GM18951 (cell line): ENCODE measurements at regions not wholly inside any gene's neighbourhood (a gene's known extent, or its start where the extent isn't known, plus 50 kb on each side); places are given as distances from the start of the nearest gene placed in this dataset.
"Not testable (repeated sequence)": the region's sequence is repeated elsewhere in the genome, so short reads cannot be mapped to it uniquely, and the experiment has no call there.

Experiments used
- POLR2A ChIP-seq: IDR thresholded peaks from 4 replicates; pipeline ENCODE4 v1.6.1; 2011; ENCODE audit warnings: mild to moderate bottlenecking; ENCODE audit not compliant: insufficient read length, insufficient read depth; ENCODE audit errors: extremely low read depth
- in situ Hi-C: fragments of 300-500 bp; cut with MboI; formaldehyde crosslinking; loops from one replicate; pipeline ENCODE4 v1.12.0; 2022; ENCODE audit warnings: low sequenced_read_pairs, mixed read lengths, inconsistent platforms; ENCODE audit not compliant: unreplicated experiment

DNA sequence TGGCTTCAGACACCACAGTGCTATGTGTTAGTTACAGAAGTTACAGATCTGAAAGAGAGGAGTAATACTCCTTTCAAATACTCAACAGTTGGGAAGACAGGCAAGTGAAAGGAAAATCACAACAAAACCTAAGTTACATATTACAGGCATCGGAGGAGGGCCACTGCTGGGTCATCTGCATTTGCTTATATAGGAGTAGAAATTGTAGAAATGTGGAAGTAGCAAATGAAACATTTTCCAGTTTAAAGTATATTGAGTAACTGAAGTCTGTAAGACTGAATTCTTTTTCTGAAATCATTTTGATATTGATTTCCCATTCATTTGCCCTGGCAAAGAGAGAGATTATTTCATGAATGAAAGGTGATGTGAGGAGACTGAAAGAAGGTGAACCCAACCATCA, 201.7 kb downstream of the SPRY1 start:
- in situ Hi-C loops = no loop called here
- no peak for TF ChIP-seq POLR2A

- in situ Hi-C loops = no loop called here
These were observed 202.7 kb downstream of the SPRY1 start for GRCh38 chr4:123599061-123599919.

DNA sequence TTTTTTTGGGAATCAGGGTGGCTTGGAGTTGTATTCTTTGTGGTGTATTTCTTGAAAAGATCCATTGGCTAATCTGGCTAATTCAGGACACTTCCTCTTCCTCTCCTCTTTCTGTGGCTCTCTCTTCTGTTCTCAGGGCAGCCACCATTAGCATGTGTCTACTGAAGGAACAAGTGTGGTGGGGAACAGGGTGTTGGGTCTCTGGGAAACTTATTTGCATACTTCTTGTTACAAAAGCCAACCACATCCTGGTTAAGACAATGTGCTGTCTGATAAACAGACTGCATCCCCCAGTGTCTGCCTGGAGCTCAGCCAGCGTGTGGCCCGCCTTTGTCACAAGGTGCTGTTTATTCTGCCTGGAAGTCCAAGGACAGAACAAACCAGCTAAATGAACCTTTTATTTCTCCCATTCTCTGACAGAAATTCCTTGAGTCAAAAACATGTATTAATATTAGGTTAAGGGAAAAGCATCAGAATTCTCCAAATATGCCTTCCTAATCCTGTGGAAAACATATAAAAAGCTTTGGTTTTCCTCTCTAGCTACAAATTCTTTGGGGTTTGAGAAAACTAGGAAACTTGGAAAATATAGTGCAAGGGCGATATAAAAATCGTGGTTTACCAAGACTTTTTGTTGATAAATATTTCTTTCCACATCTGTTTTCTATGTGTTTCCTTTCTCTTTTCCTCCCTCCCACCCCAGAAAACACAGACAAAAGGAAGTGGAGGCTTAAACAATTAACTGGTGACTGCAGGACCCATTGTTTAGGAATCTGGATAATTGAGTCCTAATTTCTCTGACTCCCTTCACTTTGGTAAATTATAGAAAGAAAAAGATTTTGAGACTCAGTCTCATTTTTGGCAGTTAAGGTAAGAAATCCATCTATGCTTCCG, 203.6 kb downstream of the SPRY1 start:
- peak; percentile 38 for TF ChIP-seq POLR2A
- in situ Hi-C loops = no loop called here

More at GRCh38 chr4:123599061-123599919, 202.7 kb downstream of the SPRY1 start:
- no peak for TF ChIP-seq POLR2A

GRCh38 chr4:123600987-123601904, 204.7 kb downstream of the SPRY1 start:
- no peak for TF ChIP-seq POLR2A
- in situ Hi-C loops = no loop called here

- in situ Hi-C loops = no loop called here
- no peak for TF ChIP-seq POLR2A
These were observed 205.4 kb downstream of the SPRY1 start for GRCh38 chr4:123602007-123602406.

- in situ Hi-C loops = no loop called here
- TF ChIP-seq POLR2A = no peak
These were observed 206.6 kb downstream of the SPRY1 start for GRCh38 chr4:123603165-123603564.

DNA sequence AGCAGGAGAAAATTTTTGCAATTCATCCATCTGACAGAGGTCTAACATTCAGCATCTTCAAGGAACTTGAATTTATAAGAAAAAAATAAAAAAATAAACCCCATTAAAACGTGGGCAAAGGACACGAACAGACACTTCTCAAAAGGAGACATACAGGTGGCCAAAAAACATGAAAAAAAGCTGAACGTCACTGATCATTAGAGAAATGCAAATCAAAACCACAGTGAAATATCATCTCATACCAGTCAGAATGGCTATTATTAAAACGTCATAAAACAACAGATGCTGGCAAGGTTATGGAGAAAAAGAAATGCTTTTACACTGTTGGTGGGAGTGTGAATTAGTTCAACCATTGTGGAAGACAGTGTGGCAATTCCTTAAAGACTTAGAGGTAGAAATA, 209.2 kb downstream of the SPRY1 start:
- in situ Hi-C loops = not testable (repeated sequence)

DNA sequence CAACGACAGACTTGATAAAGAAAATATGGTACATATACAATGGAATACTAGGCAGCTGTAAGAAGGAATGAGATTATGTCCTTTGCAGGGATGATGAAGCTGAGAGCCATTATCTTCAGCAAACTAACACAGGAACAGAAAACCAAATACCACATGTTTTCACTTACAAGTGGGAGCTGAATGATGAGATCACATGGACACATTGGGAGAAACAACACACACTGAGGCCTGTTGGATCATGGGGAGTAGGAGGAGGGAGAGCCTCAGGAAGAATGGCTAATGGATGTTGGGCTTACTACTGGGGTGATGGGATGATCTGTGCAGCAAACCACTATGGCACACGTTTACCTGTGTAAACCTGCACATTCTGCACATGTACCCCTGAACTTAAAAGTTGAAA, 209.7 kb downstream of the SPRY1 start:
- in situ Hi-C loops = no loop called here
- TF ChIP-seq POLR2A = no peak

DNA sequence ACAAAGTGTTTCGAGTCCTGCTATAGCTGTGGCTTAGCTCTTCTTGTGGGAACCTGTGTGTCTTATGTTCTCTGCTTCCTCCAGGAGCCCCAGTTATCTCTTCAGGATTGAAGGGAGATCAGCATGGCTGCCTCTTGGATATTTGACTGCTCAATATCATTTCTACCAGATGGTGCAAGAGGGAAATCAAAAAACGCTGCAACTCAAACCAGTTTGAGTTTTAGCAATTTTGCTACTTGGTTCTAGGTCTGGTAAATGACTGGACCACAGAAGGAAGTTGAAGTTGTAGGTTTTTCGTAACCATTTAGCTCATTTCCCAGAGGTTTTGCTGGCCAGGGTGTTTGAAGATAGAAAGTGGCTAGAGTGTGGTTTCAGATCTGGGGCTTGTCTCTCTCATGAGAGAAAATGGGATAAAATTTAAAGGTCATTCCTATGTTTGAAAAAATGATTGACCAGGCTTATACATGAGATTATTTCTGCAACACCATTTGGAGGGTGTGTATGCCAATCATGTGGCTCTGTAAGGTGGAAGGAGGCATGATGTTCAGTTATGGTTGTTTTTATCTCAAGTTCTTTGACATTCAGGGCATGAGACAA, 210.4 kb downstream of the SPRY1 start:
- no peak for TF ChIP-seq POLR2A
- in situ Hi-C loops = no loop called here

DNA sequence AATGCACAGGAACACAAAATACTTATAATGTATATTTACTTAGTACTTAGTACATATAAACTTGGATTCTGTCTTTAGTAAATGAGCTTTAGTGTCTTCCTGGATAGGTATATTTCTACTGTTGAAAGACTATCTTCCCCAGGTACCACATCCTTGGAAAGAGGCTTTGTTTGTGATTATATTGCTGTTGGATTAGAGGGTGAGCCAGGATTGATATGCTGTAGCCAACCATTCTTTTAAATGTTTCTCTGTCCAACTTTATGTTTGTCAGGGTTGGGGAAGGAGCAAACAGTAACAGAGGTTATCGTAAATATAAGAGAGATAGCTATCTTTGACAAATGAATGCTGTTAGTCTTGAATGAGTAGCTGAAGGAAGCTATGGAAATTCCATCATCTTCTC, 213.2 kb downstream of the SPRY1 start:
- in situ Hi-C loops = no loop called here
- TF ChIP-seq POLR2A = no peak

DNA sequence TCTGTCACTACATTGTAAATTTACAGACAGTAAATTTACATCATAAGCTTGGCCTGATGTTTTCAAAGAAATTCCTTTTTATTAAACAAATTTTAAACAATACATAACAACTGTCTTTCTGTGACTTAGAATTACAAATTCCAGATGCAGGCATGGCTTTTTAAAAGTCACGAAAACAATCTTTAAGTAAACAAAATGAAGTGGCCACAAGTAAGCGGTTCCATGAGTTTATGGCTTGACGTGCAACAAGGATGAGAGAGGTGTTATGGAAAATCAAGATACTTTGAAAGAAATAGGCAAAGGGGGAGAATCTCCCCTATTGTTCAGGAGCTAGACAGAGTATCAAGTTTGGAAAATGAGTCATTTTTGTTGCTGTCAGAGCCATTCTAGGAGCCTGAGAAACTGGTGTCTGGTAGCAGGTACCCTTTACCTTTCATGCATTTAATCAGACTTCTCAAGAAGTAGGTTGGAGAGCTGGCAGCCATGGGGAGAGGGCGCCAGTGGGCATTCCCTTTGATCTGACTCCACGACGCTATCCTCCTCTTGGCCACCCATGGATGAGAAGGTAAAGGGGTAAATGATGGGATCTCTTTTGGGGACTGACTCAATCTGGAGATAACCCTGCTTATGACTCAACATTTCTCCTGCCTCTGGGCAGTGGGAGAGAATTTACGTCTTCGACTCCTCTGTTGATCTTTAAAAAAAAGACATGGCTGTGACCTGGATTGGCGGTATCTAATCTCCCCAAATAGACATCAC, 217.2 kb downstream of the SPRY1 start:
- in situ Hi-C loops = no loop called here
- TF ChIP-seq POLR2A = no peak

GRCh38 chr4:123615901-123616300, 219.3 kb downstream of the SPRY1 start:
- no peak for TF ChIP-seq POLR2A
- in situ Hi-C loops = no loop called here
